Anterior cingulate cortex (tissue), 58 donors: ENCODE measurements at regions not wholly inside any gene's neighbourhood (a gene's known extent, or its start where the extent isn't known, plus 50 kb on each side); places are given as distances from the start of the nearest gene placed in this dataset.
"Not testable (repeated sequence)": the region's sequence is repeated elsewhere in the genome, so short reads cannot be mapped to it uniquely, and the experiment has no call there.

Source experiments
- DNase-seq, 58 donors: peaks; one replicate each; lab custom pipeline; 2025; lab: John Stamatoyannopoulos, UW

GRCh38 chr9:129561594-129562281 lies 59.2 kb downstream of the C9orf50 start:
- peak in 7 of 58 donors; percentile 19 to 40 (median 25) for DNase-seq

GRCh38 chr9:129560881-129561306 lies 60.0 kb downstream of the C9orf50 start:
- no peak for DNase-seq

- DNase-seq = no peak
Measured at GRCh38 chr9:129559506-129559881, 61.4 kb downstream of the C9orf50 start.

GRCh38 chr9:129558551-129559505 lies 62.1 kb downstream of the C9orf50 start:
- no peak for DNase-seq

GRCh38 chr9:129558063-129558550 lies 62.8 kb downstream of the C9orf50 start:
- DNase-seq = no peak

- no peak for DNase-seq
Measured at GRCh38 chr9:129557192-129558036, 63.5 kb downstream of the C9orf50 start.

- DNase-seq = no peak
Measured at GRCh38 chr9:129556491-129557191, 64.3 kb downstream of the C9orf50 start.

- DNase-seq = no peak
Measured at GRCh38 chr9:129555512-129556215, 65.2 kb downstream of the C9orf50 start.

GRCh38 chr9:129554649-129555048 lies 66.3 kb downstream of the C9orf50 start:
- DNase-seq = no peak

GRCh38 chr9:129553277-129553676 lies 67.6 kb downstream of the C9orf50 start:
- no peak for DNase-seq

GRCh38 chr9:129552064-129552463 lies 68.8 kb downstream of the C9orf50 start:
- DNase-seq = no peak

- no peak for DNase-seq
Measured at GRCh38 chr9:129551393-129551973, 69.4 kb downstream of the C9orf50 start.

- not testable (repeated sequence) for DNase-seq
Measured at GRCh38 chr9:129550977-129551376, 69.9 kb downstream of the C9orf50 start.

GRCh38 chr9:129550199-129550839 lies 70.6 kb downstream of the C9orf50 start:
- DNase-seq = peak in 53 of 58 donors; percentile 49 to 91 (median 76)

GRCh38 chr9:129549684-129550083 lies 71.2 kb downstream of the C9orf50 start:
- DNase-seq = peak in 55 of 58 donors; percentile 36 to 88 (median 72)

- no peak for DNase-seq
Measured at GRCh38 chr9:129549139-129549538, 71.8 kb downstream of the C9orf50 start.

GRCh38 chr9:129548571-129549135 lies 72.2 kb downstream of the C9orf50 start:
- peak in 5 of 58 donors; percentile 14 to 65 (median 37) for DNase-seq
